ENCODE measurements at regions not wholly inside any gene's neighbourhood (a gene's known extent, or its start where the extent isn't known, plus 50 kb on each side); places are given as distances from the start of the nearest gene placed in this dataset.

DNA sequence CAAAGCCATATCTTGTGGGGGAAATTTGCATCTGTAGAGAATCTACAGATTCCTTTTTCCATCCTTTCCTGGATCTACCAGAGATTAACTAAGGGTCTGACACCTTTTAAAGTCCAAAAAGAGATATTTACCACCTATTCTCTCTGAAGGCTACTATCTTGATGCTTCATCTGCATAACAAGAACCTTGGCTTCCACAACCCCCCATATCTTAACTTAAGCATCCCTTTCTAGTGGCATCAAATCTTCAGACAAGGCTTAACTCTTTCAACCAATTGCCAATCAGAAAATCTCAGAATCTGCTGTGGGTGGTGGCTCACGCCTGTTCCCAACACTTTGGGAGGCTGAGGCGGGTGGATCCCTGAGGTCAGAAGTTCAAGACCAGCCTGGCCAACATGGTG, 74.3 kb upstream of the FICD start:
- H3K9me3 ChIP-seq: no peaks in the 10 kb centered on the region
- TF ChIP-seq, protein P1, sequence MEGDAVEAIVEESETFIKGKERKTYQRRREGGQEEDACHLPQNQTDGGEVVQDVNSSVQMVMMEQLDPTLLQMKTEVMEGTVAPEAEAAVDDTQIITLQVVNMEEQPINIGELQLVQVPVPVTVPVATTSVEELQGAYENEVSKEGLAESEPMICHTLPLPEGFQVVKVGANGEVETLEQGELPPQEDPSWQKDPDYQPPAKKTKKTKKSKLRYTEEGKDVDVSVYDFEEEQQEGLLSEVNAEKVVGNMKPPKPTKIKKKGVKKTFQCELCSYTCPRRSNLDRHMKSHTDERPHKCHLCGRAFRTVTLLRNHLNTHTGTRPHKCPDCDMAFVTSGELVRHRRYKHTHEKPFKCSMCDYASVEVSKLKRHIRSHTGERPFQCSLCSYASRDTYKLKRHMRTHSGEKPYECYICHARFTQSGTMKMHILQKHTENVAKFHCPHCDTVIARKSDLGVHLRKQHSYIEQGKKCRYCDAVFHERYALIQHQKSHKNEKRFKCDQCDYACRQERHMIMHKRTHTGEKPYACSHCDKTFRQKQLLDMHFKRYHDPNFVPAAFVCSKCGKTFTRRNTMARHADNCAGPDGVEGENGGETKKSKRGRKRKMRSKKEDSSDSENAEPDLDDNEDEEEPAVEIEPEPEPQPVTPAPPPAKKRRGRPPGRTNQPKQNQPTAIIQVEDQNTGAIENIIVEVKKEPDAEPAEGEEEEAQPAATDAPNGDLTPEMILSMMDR (IDR thresholded peaks at IDR 0.05): no peak
- TF ChIP-seq POLR2A (IDR thresholded peaks at IDR 0.05): no peak
- no peaks in the 10 kb centered on the region for H3K4me1 ChIP-seq
- 84 to 94% methylated on average over 2 of the region's 2 CpGs for WGBS, 2 donors
- H3K27me3 ChIP-seq: no peaks in the 10 kb centered on the region
- no peak overlapping the region for H3K4me3 ChIP-seq (replicated peaks in 1 of 3)
- intact Hi-C loops (cut with DNase I): no loop called here
- H3K36me3 ChIP-seq: no peaks in the 10 kb centered on the region
- H3K27ac ChIP-seq: no peak overlapping the region
- no peak for DNase-seq

DNA sequence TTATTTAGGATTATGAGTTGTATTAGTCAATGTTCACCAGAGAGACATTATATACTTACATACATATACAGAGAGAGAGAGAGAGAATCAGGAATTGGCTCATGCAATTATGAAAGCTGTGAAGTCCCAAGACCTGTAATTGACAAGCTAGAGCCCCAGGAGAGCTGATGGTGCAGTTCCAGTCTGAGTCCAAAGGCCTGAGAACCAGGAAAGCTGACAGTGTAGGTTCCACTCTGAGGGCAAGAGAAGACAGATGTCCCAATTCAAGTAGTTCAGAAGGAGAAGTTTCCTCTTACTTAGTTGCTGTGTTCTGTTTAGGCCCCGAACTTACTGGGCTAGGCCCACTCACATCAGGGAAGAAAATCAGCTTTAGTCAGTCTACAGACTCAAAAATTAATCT, 76.4 kb upstream of the FICD start:
- no peaks in the 10 kb centered on the region for H3K4me1 ChIP-seq
- H3K27ac ChIP-seq: no peak overlapping the region
- H3K4me3 ChIP-seq (replicated peaks in 1 of 3): no peak overlapping the region
- no peaks in the 10 kb centered on the region for H3K36me3 ChIP-seq
- TF ChIP-seq, protein P1 (IDR thresholded peaks at IDR 0.05): no peak
- TF ChIP-seq POLR2A (IDR thresholded peaks at IDR 0.05): no peak
- DNase-seq: no peak
- H3K9me3 ChIP-seq: no peaks in the 10 kb centered on the region
- intact Hi-C loops (cut with DNase I): no loop called here
- H3K27me3 ChIP-seq: no peaks in the 10 kb centered on the region
- 71 to 88% methylated on average over 1 of the region's 1 CpG for WGBS, 2 donors

DNA sequence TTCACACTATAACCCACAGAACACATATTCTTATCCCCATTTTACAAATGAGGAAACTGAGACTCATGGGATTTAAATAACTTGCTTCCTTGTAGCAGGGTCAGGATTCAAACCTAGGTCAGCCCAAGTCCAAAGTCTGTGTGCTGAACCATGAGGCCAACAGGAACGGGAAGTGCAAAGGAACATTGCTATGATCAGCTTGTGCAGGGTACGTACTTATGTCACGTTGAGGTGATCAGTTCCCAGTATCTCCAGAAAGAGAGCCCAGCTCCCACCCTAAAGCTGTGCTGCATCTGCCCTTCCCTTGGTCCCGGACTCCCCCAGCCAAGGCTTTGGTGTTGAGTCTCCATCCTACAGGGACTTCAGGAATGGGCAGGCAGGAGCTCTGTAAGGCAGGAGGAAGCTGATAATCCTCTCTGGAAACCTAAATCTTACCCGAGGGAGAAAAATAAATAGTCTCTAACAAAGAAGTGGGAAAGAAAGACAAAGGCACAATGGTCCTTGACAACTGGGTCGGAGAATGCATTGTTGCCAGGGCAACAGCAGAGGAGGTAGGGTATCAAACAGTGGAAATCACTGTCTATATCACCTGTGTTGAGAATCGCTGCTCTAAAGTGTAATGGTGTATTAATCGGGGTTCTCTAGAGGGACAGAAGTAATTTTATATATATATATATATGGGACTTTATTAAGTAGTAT, 82.5 kb upstream of the FICD start:
- TF ChIP-seq, protein P1 (IDR thresholded peaks at IDR 0.05): no peak
- no peak for TF ChIP-seq POLR2A (IDR thresholded peaks at IDR 0.05)
- no peaks in the 10 kb centered on the region for H3K36me3 ChIP-seq
- H3K27me3 ChIP-seq: no peaks in the 10 kb centered on the region
- no peak overlapping the region for H3K4me3 ChIP-seq (replicated peaks in 1 of 3)
- H3K4me1 ChIP-seq: no peaks in the 10 kb centered on the region
- 76 to 81% methylated on average over 8 of the region's 8 CpGs for WGBS, 2 donors
- H3K9me3 ChIP-seq: no peaks in the 10 kb centered on the region
- intact Hi-C loops (cut with DNase I): no loop called here
- H3K27ac ChIP-seq: no peak overlapping the region
- DNase-seq: no peak

DNA sequence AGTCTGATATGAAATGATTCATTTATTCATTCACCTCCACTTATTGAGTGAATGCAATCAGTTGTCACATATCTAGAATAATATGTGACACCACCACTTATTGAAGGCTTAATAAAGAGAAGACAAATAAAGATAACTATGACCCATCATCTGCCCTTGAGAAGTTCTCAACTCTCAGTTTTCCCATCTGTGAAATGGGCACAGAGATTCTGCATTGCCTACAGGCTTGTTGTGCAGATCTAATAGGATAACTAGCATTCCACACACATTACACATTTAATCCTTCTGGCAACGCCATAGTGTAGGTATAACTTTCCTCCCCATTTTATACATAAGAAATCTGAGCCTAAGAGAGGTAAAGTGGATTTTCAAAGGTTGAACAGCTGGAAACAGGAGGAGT, 84.2 kb upstream of the FICD start:
- intact Hi-C loops (cut with DNase I): no loop called here
- 0% methylated on average over 1 of the region's 1 CpG for WGBS, 2 donors
- DNase-seq: no peak

DNA sequence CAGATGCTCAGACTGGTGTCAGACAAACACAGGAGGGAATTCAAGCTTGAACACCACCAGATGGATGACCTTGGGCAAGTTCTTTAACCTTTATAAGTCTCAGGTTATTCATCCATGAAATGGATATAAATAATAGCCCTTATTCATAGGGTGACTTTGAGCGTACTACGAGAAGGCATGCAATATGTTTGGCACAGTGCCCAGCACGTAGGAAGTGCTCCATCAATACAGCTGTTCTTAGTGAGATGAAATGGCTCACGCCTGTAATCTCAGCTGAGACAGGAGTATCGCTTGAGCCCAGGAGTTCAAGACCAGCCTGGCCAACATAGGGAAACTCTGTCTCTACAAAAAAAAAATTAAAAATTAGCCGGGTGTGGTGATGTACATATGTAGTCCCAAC, 84.8 kb upstream of the FICD start:
- no peaks in the 10 kb centered on the region for H3K4me1 ChIP-seq
- H3K27ac ChIP-seq: no peak overlapping the region
- intact Hi-C loops (cut with DNase I): no loop called here
- 32 to 34% methylated on average over 6 of the region's 6 CpGs for WGBS, 2 donors
- no peak for TF ChIP-seq POLR2A (IDR thresholded peaks at IDR 0.05)
- TF ChIP-seq, protein P1 (IDR thresholded peaks at IDR 0.05): no peak
- no peaks in the 10 kb centered on the region for H3K9me3 ChIP-seq
- H3K27me3 ChIP-seq: no peaks in the 10 kb centered on the region
- DNase-seq: no peak
- no peak overlapping the region for H3K4me3 ChIP-seq (replicated peaks in 1 of 3)
- H3K36me3 ChIP-seq: no peaks in the 10 kb centered on the region

More for the DNA sequence above, 84.2 kb upstream of the FICD start:
- TF ChIP-seq, protein P1 (IDR thresholded peaks at IDR 0.05): no peak
- TF ChIP-seq POLR2A (IDR thresholded peaks at IDR 0.05): no peak
- Histone ChIP-seq H3K4me3 (replicated peaks in 1 of 3) (no peak overlapping the region), H3K36me3 (no peaks in the 10 kb centered on the region), H3K4me1 (no peaks in the 10 kb centered on the region), H3K27ac (no peak overlapping the region), H3K27me3 (no peaks in the 10 kb centered on the region), H3K9me3 (no peaks in the 10 kb centered on the region)

Measured in thyroid gland (tissue), 4 donors.